Esophagus muscularis mucosa (tissue), 3 donors: ENCODE measurements at regions not wholly inside any gene's neighbourhood (a gene's known extent, or its start where the extent isn't known, plus 50 kb on each side); places are given as distances from the start of the nearest gene placed in this dataset.

Source experiments
- POLR2A ChIP-seq: fragments of 450-650 bp; IDR thresholded peaks from one replicate; pipeline ENCODE4 v1.6.1; 2017; ENCODE audit warnings: antibody characterized with exemption, moderate library complexity, mild to moderate bottlenecking, low read depth
- TF ChIP-seq, protein P1 (sequence below), 3 experiments: fragments of 200-600 bp in 2 of 3; fragments of 450-650 bp in 1 of 3; sonication (generic) in 2 of 3; IDR thresholded peaks; one replicate each; pipeline ENCODE4 v1.5.1; 2017 to 2019; ENCODE audit warnings: antibody characterized with exemption in 3 of 3, mild to moderate bottlenecking in 2 of 3, moderate library complexity in 1 of 3

DNA sequence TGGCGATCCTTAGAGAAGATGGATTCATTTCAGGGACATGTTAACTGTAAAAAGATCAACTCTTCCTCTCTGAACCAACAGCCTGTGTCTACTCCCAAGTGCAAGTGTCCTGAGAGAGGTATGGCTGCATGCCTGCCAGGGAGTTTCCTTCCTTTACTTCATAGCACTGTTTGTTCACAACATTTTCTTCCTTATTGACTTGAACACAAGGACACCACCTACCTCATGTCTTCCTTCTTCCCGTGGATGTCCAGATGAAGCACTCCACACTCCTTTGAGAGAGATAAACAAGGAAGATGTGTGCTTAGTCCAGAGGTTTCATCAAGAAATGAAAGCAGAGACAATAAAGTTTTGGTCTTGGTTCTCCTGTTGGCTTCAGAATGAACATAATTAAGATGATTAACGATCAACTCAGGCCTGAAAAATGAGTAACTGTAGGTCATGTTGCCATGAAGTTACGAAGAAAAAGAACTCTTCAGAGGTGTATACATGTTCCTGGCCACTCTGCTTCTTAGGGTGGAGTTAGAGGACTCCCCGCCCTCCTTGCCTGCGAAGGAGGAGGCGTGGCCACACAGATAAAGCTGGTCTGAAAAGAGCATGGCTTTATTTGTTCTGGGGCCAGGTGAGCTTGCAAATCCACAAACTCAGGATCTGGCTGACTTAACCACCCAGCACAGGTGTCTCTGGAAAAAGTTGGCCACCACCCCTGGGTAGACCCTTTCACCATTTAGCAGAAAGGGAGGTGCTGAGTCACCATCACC lies 155.0 kb upstream of the KCTD1 start:
- TF ChIP-seq, protein P1, sequence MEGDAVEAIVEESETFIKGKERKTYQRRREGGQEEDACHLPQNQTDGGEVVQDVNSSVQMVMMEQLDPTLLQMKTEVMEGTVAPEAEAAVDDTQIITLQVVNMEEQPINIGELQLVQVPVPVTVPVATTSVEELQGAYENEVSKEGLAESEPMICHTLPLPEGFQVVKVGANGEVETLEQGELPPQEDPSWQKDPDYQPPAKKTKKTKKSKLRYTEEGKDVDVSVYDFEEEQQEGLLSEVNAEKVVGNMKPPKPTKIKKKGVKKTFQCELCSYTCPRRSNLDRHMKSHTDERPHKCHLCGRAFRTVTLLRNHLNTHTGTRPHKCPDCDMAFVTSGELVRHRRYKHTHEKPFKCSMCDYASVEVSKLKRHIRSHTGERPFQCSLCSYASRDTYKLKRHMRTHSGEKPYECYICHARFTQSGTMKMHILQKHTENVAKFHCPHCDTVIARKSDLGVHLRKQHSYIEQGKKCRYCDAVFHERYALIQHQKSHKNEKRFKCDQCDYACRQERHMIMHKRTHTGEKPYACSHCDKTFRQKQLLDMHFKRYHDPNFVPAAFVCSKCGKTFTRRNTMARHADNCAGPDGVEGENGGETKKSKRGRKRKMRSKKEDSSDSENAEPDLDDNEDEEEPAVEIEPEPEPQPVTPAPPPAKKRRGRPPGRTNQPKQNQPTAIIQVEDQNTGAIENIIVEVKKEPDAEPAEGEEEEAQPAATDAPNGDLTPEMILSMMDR (IDR thresholded peaks at IDR 0.05) = no peak
- no peak for TF ChIP-seq POLR2A
